Suprapubic skin (tissue), 4 donors: ENCODE measurements at regions not wholly inside any gene's neighbourhood (a gene's known extent, or its start where the extent isn't known, plus 50 kb on each side); places are given as distances from the start of the nearest gene placed in this dataset.

ENCODE experiments used
- DNase-seq, 2 donors: peaks; one replicate each; pipeline ENCODE4 v3.0.0-alpha.2; 2019; ENCODE audit warnings: low spot score in 2 of 2
- H3K27ac ChIP-seq: fragments of 200-600 bp; sonication (generic); one replicate; pipeline ENCODE4 v1.5.1; 2019
- H3K27me3 ChIP-seq: fragments of 200-600 bp; sonication (generic); one replicate; pipeline ENCODE4 v1.5.1; 2019
- H3K36me3 ChIP-seq: fragments of 200-600 bp; sonication (generic); one replicate; pipeline ENCODE4 v1.5.1; 2019
- H3K4me1 ChIP-seq: fragments of 200-600 bp; sonication (generic); one replicate; pipeline ENCODE4 v1.5.1; 2019
- H3K4me3 ChIP-seq: fragments of 200-600 bp; sonication (generic); one replicate; pipeline ENCODE4 v1.5.1; 2019; ENCODE audit warnings: mild to moderate bottlenecking
- H3K9me3 ChIP-seq: fragments of 200-600 bp; sonication (generic); one replicate; pipeline ENCODE4 v1.5.1; 2019
- CTCF ChIP-seq, 2 donors: fragments of 200-600 bp in 1 of 2; fragments of 450-650 bp in 1 of 2; sonication (generic) in 1 of 2; IDR thresholded peaks; one replicate each; pipeline ENCODE4 v1.5.1; 2016 to 2019; ENCODE audit warnings: antibody characterized with exemption in 2 of 2, mild to moderate bottlenecking in 1 of 2, moderate library complexity in 1 of 2
- EP300 ChIP-seq: sonication (generic); formaldehyde crosslinking; IDR thresholded peaks from one replicate; pipeline ENCODE4 v1.6.1; 2017; ENCODE audit warnings: antibody characterized with exemption
- POLR2A ChIP-seq, 2 donors: fragments of 450-650 bp; IDR thresholded peaks; one replicate each; pipeline ENCODE4 v1.6.1; 2017; ENCODE audit warnings: antibody characterized with exemption in 2 of 2, mild to moderate bottlenecking in 2 of 2, moderate library complexity in 2 of 2
- POLR2AphosphoS5 ChIP-seq, 3 donors: sonication (generic); formaldehyde crosslinking; IDR thresholded peaks; one replicate each; pipeline ENCODE4 v1.6.1; 2017; ENCODE audit warnings: antibody characterized with exemption in 3 of 3
- WGBS: methylation state at CpG from one replicate; pipeline ENCODE4 v1.1.5; 2018; 5-methylcytosine and 5-hydroxymethylcytosine counted together

- no peak overlapping the region for H3K27ac ChIP-seq
- TF ChIP-seq POLR2A (IDR thresholded peaks at IDR 0.05) (no peak), POLR2AphosphoS5 (IDR thresholded peaks at IDR 0.05) (no peak), CTCF (IDR thresholded peaks at IDR 0.05) (no peak), EP300 (no peak)
- H3K4me3 ChIP-seq = no peak overlapping the region
- no peaks in the 10 kb centered on the region for H3K27me3 ChIP-seq
- 95% methylated on average over 10 of the region's 10 CpGs for WGBS
- no peak for DNase-seq
- no peaks in the 10 kb centered on the region for H3K9me3 ChIP-seq
- no peaks in the 10 kb centered on the region for H3K4me1 ChIP-seq
- H3K36me3 ChIP-seq = no peaks in the 10 kb centered on the region
Observed at GRCh38 chr5:38101897-38102296, 156.5 kb upstream of the EGFLAM start.

- Histone ChIP-seq H3K9me3 (no peaks in the 10 kb centered on the region), H3K4me3 (no peak overlapping the region), H3K4me1 (no peaks in the 10 kb centered on the region), H3K36me3 (no peaks in the 10 kb centered on the region), H3K27me3 (no peaks in the 10 kb centered on the region), H3K27ac (no peak overlapping the region)
- WGBS = 87% methylated on average over 3 of the region's 3 CpGs
- no peak for TF ChIP-seq POLR2AphosphoS5 (IDR thresholded peaks at IDR 0.05)
- no peak for TF ChIP-seq EP300
- DNase-seq = no peak
Observed at GRCh38 chr5:38099205-38100168, 158.9 kb upstream of the EGFLAM start.

GRCh38 chr5:38094889-38095288 is 163.5 kb upstream of the EGFLAM start:
- H3K27me3 ChIP-seq = peaks cover 6% of the 10 kb centered on the region
- no peaks in the 10 kb centered on the region for H3K36me3 ChIP-seq
- no peak for DNase-seq
- TF ChIP-seq POLR2A (IDR thresholded peaks at IDR 0.05) = no peak
- TF ChIP-seq EP300 = no peak
- TF ChIP-seq POLR2AphosphoS5 (IDR thresholded peaks at IDR 0.05) = no peak
- H3K27ac ChIP-seq = no peak overlapping the region
- H3K9me3 ChIP-seq = no peaks in the 10 kb centered on the region
- H3K4me3 ChIP-seq = no peak overlapping the region
- WGBS = 65% methylated on average over 3 of the region's 3 CpGs
- no peaks in the 10 kb centered on the region for H3K4me1 ChIP-seq

GRCh38 chr5:38093855-38094254 is 164.5 kb upstream of the EGFLAM start:
- Histone ChIP-seq H3K36me3 (no peaks in the 10 kb centered on the region), H3K9me3 (no peaks in the 10 kb centered on the region), H3K4me1 (no peaks in the 10 kb centered on the region), H3K4me3 (no peak overlapping the region), H3K27me3 (peaks cover 6% of the 10 kb centered on the region), H3K27ac (no peak overlapping the region)
- no peak for DNase-seq
- TF ChIP-seq EP300 = no peak
- no peak for TF ChIP-seq POLR2AphosphoS5 (IDR thresholded peaks at IDR 0.05)
- no peak for TF ChIP-seq CTCF (IDR thresholded peaks at IDR 0.05)
- no peak for TF ChIP-seq POLR2A (IDR thresholded peaks at IDR 0.05)
- 82% methylated on average over 4 of the region's 4 CpGs for WGBS

GRCh38 chr5:38086777-38087176 is 171.6 kb upstream of the EGFLAM start:
- no peaks in the 10 kb centered on the region for H3K36me3 ChIP-seq
- TF ChIP-seq EP300 (no peak), CTCF (IDR thresholded peaks at IDR 0.05) (no peak), POLR2AphosphoS5 (IDR thresholded peaks at IDR 0.05) (no peak), POLR2A (IDR thresholded peaks at IDR 0.05) (no peak)
- 85% methylated on average over 4 of the region's 4 CpGs for WGBS
- H3K27ac ChIP-seq = no peak overlapping the region
- no peaks in the 10 kb centered on the region for H3K4me1 ChIP-seq
- H3K9me3 ChIP-seq = no peaks in the 10 kb centered on the region
- no peak for DNase-seq
- H3K4me3 ChIP-seq = no peak overlapping the region
- no peaks in the 10 kb centered on the region for H3K27me3 ChIP-seq

GRCh38 chr5:38079620-38080402 is 178.5 kb upstream of the EGFLAM start:
- Histone ChIP-seq H3K9me3 (no peaks in the 10 kb centered on the region), H3K27ac (no peak overlapping the region)

More at GRCh38 chr5:38079620-38080402, 178.5 kb upstream of the EGFLAM start:
- Histone ChIP-seq H3K4me3 (no peak overlapping the region), H3K36me3 (no peaks in the 10 kb centered on the region), H3K27me3 (no peaks in the 10 kb centered on the region), H3K4me1 (no peaks in the 10 kb centered on the region)
- DNase-seq = no peak
- 92% methylated on average over 3 of the region's 3 CpGs for WGBS
- TF ChIP-seq CTCF (IDR thresholded peaks at IDR 0.05) = no peak
- no peak for TF ChIP-seq EP300
- TF ChIP-seq POLR2AphosphoS5 (IDR thresholded peaks at IDR 0.05) = no peak
- TF ChIP-seq POLR2A (IDR thresholded peaks at IDR 0.05) = no peak
